GM12874 (cell line): ENCODE measurements at regions not wholly inside any gene's neighbourhood (a gene's known extent, or its start where the extent isn't known, plus 50 kb on each side); places are given as distances from the start of the nearest gene placed in this dataset.

ENCODE experiments used
- CTCF ChIP-seq: IDR thresholded peaks from 2 replicates; pipeline ENCODE4 v1.5.1; 2011; ENCODE audit warnings: low read depth, mild to moderate bottlenecking, control low read depth, low read length, moderate library complexity; ENCODE audit not compliant: insufficient read depth

- TF ChIP-seq CTCF, result no peak
These were observed 432.4 kb downstream of the SLITRK1 start for GRCh38 chr13:83449668-83450395.

- no peak for TF ChIP-seq CTCF
These were observed 441.8 kb downstream of the SLITRK1 start for GRCh38 chr13:83440465-83440864.

GRCh38 chr13:83423861-83424260, 458.4 kb downstream of the SLITRK1 start:
- TF ChIP-seq CTCF, result no peak

- TF ChIP-seq CTCF, result no peak
These were observed 458.9 kb downstream of the SLITRK1 start for GRCh38 chr13:83423381-83423780.

- TF ChIP-seq CTCF, result no peak
These were observed 467.9 kb downstream of the SLITRK1 start for GRCh38 chr13:83414393-83414792.

GRCh38 chr13:83386609-83387008, 495.7 kb downstream of the SLITRK1 start:
- TF ChIP-seq CTCF, result no peak

- TF ChIP-seq CTCF, result no peak
These were observed 503.4 kb downstream of the SLITRK1 start for GRCh38 chr13:83378908-83379307.
